Suppressor macrophage (primary cell): ENCODE measurements at regions not wholly inside any gene's neighbourhood (a gene's known extent, or its start where the extent isn't known, plus 50 kb on each side); places are given as distances from the start of the nearest gene placed in this dataset.
A peak's percentile ranks its signal among the peaks of the same experiment; 100 is the strongest.
"Not testable (repeated sequence)": the region's sequence is repeated elsewhere in the genome, so short reads cannot be mapped to it uniquely, and the experiment has no call there.

Source experiments
- DNase-seq, 4 experiments: peaks; one replicate each; pipeline ENCODE4 v3.0.0-alpha.2; 2020 to 2022

- no peak for DNase-seq
Measured at GRCh38 chr9:78438780-78439179, 141.9 kb downstream of the PSAT1 start.

GRCh38 chr9:78439190-78439865, 142.4 kb downstream of the PSAT1 start:
- peak; percentile 83 to 89 (median 86) for DNase-seq

- DNase-seq = no peak
Measured at GRCh38 chr9:78439866-78440830, 143.2 kb downstream of the PSAT1 start.

- DNase-seq = no peak
Measured at GRCh38 chr9:78441396-78441795, 144.5 kb downstream of the PSAT1 start.

- no peak for DNase-seq
Measured at GRCh38 chr9:78441822-78442431, 145.0 kb downstream of the PSAT1 start.

- DNase-seq = not testable (repeated sequence)
Measured at GRCh38 chr9:78442577-78442976, 145.7 kb downstream of the PSAT1 start.

GRCh38 chr9:78443946-78444345, 147.0 kb downstream of the PSAT1 start:
- DNase-seq = no peak

- DNase-seq = no peak
Measured at GRCh38 chr9:78448960-78449673, 152.2 kb downstream of the PSAT1 start.

GRCh38 chr9:78453450-78453849, 156.5 kb downstream of the PSAT1 start:
- no peak for DNase-seq

GRCh38 chr9:78462611-78463010, 165.7 kb downstream of the PSAT1 start:
- DNase-seq = no peak

- no peak for DNase-seq
Measured at GRCh38 chr9:78463750-78464149, 166.8 kb downstream of the PSAT1 start.

GRCh38 chr9:78468231-78468630, 171.3 kb downstream of the PSAT1 start:
- no peak for DNase-seq

- DNase-seq = no peak
Measured at GRCh38 chr9:78468974-78469576, 172.2 kb downstream of the PSAT1 start.

GRCh38 chr9:78470216-78470615, 173.3 kb downstream of the PSAT1 start:
- DNase-seq = no peak

- no peak for DNase-seq
Measured at GRCh38 chr9:78470741-78471140, 173.8 kb downstream of the PSAT1 start.

- DNase-seq = no peak
Measured at GRCh38 chr9:78472111-78472510, 175.2 kb downstream of the PSAT1 start.

GRCh38 chr9:78479441-78479840, 182.5 kb downstream of the PSAT1 start:
- DNase-seq = no peak

GRCh38 chr9:78486661-78487060, 189.7 kb downstream of the PSAT1 start:
- no peak for DNase-seq

GRCh38 chr9:78490231-78490630, 193.3 kb downstream of the PSAT1 start:
- DNase-seq = no peak

GRCh38 chr9:78491402-78491801, 194.5 kb downstream of the PSAT1 start:
- no peak for DNase-seq

- no peak for DNase-seq
Measured at GRCh38 chr9:78493166-78493742, 196.3 kb downstream of the PSAT1 start.

GRCh38 chr9:78502566-78502965, 205.6 kb downstream of the PSAT1 start:
- DNase-seq = no peak
